GM18498 (cell line): ENCODE measurements at regions not wholly inside any gene's neighbourhood (a gene's known extent, or its start where the extent isn't known, plus 50 kb on each side); places are given as distances from the start of the nearest gene placed in this dataset.
"Not testable (repeated sequence)": the region's sequence is repeated elsewhere in the genome, so short reads cannot be mapped to it uniquely, and the experiment has no call there.

Experiments
- ATAC-seq: cut with Tn5 transposase; IDR thresholded peaks from one replicate; pipeline ENCODE4 v1.9.1; 2021; ENCODE audit warnings: mild to moderate bottlenecking, moderate library complexity; ENCODE audit not compliant: unreplicated experiment

DNA sequence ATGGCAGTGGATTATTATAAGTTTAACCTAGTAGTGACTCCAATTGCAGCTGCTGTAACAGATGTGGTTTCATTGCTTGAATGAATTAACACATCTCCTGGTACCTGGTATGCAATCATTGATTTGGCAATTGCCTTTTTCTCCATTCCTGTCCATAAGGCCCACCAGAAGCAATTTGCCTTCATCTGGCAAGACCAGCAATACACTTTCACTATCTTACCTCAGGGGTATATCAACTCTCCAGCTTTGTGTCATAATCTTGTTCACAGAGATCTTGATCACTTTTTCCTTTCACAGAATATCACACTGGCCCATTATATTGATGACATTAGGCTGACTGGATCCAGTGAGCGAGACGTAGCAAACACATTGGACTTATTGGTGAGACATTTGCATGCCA, 128.7 kb upstream of the ZC3H12C start:
- ATAC-seq: no peak

DNA sequence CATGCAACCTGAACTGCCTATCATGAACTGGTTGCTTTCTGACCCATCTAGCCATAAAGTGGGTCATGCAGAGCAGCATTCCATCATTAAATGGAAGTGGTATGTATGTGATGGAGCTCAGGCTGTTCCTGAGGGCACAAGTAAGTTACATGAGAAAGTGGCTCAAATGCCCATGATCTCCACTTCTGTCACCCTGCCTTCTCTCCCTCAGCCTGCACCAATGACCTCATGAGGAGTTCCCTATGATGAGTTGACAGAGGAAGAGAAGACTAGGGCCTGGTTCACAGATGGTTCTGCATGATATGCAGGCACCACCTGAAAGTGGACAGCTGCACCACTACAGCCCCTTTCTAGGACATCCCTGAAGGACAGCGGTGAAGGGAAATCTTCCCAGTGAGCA, 127.7 kb upstream of the ZC3H12C start:
- not testable (repeated sequence) for ATAC-seq

DNA sequence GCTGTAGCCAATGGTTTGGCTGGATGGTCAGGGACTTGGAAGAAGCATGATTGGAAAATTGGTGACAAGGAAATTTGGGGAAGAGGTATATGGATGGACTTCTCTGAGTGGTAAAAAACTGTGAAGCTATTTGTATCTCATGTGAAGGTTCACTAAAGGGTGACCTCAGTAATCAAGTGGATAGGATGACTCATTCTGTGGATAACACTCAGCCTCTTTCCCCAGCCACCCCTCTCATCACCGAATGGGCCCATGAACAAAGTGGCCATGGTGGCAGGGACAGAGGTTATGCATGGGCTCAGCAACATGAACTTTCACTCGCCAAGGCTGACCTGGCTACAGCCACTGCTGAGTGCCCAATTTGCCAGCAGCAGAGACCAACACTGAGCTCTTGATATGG, 127.3 kb upstream of the ZC3H12C start:
- not testable (repeated sequence) for ATAC-seq

DNA sequence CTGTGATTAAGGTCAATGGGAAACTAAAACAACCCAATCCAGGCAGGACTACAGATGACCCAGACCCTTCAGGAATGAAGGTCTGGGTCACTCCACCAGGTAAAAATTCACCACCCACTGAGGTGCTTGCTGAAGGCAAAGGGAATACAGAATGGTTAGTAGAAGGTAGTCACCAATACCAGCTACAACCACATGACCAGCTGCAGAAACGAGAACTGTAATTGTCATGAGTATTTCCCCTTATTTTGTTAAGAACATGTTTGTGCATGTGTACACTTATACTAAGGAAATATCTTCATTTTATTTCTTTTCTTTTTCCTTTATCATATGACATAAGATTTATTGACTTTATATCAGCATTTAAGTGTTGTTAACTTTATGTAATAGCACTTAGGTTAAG, 126.1 kb upstream of the ZC3H12C start:
- not testable (repeated sequence) for ATAC-seq

DNA sequence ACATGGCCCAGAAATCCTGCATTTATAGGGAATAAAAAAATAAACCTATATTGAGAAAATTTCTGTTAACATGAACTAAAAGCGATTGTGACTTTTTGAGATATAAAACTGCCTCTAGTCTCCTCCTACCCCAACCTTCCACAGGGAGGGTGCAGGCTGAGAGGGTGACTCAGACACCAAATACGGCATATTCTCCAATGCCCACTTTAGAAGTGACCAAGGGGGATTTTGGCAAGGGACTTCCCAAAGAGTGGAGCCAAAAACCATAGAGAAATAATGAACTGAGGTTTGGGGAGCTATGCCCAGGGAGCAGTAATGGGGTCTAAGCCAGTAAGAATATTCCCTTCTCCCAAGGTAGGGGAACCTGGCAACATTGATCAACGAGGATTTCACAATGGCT, 124.9 kb upstream of the ZC3H12C start:
- no peak for ATAC-seq

DNA sequence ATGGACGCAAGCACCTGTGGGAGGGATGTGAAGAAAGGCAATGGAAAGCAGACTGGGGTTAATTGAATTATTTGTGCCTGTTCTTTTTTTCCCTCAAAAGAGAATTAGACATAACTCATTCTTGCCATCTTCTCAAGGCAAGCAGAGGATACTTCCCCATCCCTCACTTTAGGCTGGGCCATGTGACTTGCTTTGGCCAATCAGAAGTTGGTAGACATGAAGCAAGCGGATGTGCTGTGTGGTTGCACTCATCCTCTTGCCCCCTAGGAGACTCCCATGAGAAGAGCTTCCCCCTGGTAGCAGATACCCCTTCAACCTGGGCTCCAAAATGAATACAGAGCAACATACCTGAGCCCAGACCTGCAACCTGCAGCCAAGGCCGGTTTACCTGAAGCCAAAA, 124.4 kb upstream of the ZC3H12C start:
- ATAC-seq: no peak

DNA sequence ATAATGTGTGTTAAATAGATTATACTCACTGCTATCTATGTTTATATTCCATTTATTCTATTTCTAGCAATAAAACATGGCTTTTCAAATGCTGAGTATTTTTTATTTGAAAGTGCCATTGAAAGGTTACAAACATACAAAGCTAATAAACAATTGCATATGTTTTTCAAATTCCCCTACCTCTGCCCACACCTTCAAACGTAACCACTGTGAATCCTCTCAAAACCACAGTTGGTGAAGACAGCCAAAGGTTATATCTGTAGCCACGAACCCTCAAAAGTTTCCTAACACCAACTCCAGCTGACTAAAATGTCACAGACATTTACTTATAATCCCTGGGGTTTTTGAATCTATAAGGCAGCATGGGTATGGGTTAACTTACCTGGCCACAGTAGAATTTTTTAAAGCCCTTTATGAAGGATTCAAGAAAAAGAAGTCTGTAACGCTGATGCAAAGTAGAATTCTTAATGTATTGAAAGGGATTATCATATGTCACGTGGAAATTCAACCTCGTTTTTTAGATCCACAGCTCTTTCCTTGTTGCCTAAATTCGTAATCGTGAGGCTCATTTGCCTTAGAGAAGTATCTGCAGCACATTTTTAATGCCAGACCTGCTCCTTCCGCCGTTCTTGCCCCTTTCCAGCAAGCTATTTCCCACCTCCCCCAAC, 122.5 kb upstream of the ZC3H12C start:
- ATAC-seq: peak; percentile 58

DNA sequence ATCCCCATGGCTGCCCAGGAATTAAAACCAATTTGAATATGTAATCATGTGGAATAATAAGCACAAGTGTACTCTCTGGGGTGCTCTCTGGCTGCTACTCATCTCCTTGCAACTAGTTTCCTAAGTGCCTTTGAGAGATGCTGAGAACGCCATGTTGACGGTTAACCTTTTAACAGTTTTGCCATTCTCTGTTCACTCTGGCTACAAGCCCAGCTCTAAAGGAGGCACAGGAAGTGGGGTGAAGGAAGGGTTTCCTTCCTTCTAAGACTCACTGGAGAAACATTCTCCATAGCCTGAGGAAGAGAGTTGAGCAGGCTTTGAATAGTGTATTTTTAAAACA, 122.0 kb upstream of the ZC3H12C start:
- ATAC-seq: no peak

DNA sequence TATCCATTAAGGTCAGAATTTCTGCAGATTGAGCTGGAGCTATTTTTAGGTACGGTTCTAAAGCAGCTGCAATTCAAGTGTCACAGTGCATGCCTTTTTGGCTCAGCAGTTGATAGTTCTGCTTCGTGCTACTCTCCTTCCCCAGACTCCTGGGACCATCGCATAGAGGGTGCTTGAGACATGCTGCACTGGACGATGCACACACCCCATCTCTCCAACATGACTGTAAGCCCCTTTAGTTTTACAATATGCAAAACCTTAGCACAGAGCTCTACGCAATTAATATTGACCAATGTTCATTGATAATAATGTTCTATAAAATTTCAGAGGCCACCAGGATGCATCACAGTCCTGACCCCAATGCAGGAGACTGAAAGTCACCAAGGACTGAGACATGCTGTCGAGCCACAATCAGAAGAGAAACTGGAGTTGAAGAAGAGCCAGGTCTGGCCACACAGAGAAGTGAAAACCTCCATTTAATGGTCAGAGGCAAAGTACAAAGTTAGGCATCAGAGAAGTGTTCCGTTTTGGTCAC, 120.9 kb upstream of the ZC3H12C start:
- peak; percentile 77 for ATAC-seq

DNA sequence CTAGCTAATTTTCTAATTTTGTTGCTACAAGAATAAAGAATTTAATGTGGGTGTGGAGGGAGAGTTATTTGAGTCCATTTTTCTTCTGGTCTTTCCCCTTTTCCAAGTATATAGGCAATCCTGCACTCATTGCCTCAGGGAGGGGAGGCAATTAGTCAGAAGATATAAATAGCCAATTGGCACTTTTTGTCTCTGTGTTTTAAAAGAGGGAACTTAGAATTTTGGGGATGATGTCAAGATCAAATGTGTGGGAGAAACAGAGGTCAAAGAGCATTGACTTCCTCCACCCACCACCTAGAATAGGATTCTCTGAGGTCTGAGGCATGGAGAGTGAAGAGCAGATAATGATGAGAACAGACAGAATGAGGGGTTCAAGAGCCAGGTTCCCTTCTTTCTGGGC, 120.3 kb upstream of the ZC3H12C start:
- ATAC-seq: no peak

DNA sequence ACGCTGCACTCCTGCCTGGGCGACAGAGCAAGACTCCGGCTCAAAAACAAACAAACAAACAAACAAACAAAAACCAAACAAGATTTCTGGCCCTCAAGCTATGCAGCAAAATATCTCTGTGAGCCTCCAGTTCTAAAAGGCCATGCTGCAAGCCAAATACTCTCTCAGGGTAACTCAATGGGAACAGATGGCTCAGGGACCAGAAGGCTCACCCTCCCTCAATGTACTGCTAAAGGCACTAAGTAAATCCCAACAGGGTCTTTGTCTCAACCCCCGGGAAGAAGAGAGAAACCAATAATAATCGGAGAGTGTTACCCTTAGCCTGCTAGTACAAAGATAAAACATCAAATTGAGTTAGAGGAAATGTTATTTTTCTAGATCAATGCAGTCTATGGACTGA, 119.7 kb upstream of the ZC3H12C start:
- no peak for ATAC-seq

DNA sequence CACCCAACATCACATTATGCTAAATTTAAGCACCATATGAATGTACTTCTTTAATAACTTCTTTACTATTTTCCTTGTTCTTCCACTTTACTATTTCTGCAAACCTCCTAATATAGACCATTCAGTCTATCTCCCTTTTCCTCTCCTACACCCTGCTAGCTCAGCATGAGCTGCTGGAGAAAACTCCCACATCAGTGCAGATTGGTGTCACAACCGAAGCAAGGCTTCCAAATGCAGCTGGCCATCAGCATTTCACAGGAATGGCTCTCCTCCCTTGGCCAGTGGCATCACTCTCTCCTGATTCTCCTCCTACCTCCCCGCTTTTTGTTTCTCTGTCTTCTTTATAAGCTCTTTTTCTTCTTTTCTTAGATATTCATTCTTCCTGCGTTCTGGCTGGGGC, 118.7 kb upstream of the ZC3H12C start:
- ATAC-seq: no peak

DNA sequence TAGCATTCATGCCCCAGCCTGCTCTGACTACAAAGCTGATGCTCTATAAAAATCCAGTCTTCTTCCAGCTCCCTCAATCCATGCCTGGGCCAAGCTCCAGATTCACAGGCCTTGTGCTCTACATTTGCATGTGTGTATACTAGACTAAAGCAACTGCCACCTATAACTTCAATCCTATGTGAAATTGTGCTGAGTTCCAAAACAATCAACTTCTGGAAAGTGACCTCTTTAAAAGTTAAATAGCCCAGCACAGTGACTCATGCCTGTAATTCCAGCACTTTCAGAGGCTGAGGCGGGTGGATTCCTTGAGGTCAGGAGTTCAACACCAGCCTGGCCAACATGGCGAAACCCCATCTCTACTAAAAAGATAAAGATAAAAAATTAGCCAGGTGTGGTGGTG, 114.3 kb upstream of the ZC3H12C start:
- no peak for ATAC-seq

DNA sequence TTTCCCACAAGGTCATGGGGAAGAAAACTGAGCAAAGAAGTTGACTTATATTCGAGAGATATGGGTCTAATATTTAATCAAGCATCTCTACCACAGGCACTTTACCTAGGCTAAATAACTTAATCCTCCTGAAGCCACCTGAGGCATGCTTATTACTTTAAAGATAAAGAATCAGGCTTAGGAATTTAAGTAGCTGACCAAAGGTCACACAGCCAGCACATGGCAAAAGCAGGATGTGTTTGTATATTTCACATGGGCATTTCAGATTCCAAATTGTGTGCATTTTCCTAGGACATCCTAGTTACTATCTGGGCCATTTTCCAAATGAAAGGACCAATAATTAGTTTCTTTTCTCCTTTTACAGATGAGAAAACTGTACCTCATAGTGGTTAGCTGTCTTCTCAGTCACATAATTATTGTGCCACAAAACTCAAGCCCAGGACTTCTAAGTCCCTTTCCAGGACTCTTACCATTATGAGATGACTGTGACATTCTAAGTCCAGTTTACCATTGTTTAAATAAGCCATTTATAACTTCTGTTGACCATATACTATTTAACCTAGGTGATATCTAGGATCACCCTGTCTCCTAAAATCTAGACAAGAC, 112.1 kb upstream of the ZC3H12C start:
- no peak for ATAC-seq

DNA sequence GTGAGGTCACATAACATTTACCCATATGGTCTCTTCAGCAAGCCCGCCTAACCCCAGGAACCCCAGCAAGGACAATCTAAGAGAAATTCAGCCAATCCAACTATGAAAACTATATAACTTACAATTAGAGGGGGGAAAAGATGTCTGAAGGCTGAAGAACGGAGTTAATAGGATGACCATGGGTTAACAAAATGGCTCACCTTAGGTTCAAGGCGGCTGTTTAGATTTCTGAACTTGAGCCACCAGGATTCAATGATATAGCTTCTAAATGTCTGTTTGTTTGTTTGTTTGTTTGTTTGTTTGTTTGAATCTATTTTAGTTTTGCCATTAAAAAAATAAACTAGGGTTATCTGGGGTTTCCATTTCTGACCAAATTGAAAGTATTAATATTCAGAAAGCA, 109.8 kb upstream of the ZC3H12C start:
- no peak for ATAC-seq

DNA sequence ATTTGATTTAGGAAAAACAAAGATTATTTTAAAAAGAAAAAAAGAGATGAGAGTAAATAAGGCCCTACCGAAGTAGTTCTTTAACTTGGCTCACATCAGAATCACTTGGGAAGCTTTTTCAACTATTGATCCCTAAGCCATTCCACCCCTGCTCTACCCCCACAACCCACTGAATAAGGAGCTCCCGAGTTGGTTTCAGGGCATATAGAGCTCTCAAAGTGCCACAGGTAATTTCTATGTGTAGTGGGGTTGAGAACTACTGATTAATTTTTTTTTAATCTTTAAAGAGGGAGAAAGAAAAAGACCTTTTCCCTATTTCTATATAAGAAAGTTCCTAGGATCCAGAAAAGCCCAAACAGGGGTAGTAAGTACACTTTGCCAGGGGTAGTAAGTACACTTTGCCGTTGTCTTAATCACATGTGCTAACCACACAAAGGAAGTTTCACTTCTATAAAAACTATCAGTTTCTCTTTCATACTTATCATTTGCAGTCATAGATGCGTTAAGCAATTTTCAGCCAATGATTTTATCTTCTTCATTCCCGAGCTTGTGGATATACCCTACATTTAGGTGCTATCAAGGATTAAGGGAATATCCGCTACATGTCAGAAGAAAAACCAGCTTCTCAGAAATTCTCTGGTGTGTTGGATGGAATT, 108.4 kb upstream of the ZC3H12C start:
- ATAC-seq: peak; percentile 95

DNA sequence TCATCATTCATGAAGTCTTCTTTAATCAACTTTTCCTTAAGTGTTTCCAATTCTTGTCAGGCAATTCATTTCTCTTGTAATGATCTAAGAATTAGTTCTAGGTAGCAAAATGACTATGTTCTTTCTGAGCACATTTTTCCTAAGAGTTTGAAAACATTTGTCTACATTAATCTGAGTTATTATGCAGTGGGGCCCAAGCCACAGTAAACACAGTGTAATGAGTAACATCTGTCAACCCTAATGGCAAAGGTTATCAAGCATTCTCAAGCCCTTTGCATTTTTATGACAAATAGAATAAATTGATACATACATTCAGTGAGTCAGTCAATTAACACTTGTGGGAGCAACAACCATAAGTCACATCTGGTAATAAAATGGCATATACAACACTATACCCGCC, 106.7 kb upstream of the ZC3H12C start:
- no peak for ATAC-seq

DNA sequence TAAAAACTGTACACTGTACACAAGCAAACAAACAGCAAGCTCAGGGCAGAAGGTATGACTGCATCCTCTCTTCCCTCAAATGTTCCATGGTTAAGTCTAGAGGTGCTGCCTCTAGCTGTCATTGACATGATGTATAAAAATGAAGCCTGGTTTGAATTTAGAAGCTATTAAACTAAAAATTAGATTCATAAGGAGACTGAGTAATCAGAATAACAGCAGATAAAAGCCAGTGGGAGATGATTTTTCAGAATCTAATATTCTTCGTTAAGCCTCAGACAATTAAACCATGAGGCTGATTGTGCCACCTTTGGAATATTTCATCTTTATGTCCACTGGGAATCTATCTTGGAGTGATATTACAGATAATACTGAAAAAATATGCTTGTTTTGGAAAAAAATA, 101.4 kb upstream of the ZC3H12C start:
- no peak for ATAC-seq

DNA sequence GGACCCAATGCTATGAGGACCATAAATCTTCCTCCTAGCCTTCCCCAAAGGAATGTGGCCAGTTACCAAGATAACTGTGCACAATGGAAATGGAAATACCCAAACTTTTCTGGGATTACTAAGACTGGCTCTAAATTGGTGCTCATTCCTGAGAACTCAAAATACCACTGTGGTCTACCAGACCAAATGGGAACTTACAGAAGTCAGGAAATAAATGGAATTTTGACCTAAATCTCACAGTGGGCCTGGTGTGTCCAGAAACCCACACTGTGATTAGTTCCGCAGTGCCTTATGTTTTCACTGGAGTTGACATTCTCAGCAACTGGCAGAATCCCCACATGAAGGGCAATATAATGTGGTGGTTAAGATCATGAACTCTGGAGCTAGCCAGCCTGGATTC, 99.4 kb upstream of the ZC3H12C start:
- no peak for ATAC-seq

DNA sequence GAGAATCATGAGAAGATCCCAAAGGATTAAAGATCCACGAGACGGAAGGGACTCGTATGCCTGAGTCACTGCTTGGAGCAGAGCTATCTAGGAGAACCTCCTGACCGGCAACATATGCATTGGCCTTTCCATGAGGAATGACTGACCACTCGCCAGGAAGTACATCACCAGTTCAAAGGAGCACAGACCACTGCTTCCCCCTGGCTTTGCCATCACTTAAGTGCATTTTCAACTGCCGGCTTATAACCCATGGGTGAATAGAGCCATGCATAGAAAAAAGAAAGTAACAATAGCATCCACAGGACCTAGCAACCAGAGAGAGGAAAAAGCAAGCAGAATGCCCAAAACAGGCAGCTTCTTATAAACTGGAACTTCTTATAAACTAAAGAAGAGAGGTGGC, 98.3 kb upstream of the ZC3H12C start:
- ATAC-seq: no peak

DNA sequence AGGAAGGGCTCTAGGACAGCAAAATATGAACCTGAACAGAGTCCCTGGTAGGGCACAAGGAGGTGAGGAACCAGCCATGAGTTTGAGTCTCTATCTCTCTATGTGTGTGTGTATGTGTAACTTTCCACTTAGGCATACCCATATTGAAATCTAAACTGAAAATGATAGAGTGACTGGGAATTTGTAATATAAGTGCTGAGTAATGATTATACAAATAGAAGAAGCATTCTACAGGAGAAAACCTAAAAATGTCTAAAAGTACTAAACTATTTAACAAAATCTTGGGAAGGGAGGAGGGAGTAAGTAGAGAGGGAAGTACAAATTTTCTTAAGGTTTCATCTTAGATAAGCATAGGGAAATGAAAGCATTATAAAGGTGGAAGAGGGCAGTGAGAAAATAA, 97.1 kb upstream of the ZC3H12C start:
- ATAC-seq: no peak

DNA sequence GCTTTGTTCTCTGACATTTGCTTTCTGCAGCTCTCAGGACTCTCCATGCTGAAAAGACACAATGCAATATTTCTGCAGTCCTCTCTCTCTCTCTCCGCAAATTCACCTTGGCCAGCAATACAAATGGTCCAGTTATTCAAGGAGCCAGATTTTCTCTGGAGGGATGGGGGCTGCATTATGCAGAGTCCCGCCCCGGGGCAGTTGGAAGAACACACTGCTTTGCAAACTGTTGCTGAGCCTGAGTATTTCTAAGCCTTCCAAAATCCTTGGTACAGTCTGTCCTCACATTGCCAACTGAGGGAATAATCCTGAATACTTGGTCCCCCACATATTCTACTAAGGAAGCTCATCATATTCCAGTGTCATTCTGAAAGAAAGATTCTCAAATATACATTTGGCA, 94.3 kb upstream of the ZC3H12C start:
- no peak for ATAC-seq
